HG03571 (cell line): ENCODE measurements at regions not wholly inside any gene's neighbourhood (a gene's known extent, or its start where the extent isn't known, plus 50 kb on each side); places are given as distances from the start of the nearest gene placed in this dataset.
"Not testable (repeated sequence)": the region's sequence is repeated elsewhere in the genome, so short reads cannot be mapped to it uniquely, and the experiment has no call there.

Experiments
- ATAC-seq: cut with Tn5 transposase; IDR thresholded peaks from one replicate; pipeline ENCODE4 v1.9.1; 2021; ENCODE audit not compliant: unreplicated experiment

- ATAC-seq: no peak
Observed at GRCh38 chr6:125423047-125423446, 121.3 kb upstream of the HDDC2 start.

- no peak for ATAC-seq
Observed at GRCh38 chr6:125431971-125432370, 130.2 kb upstream of the HDDC2 start.

- no peak for ATAC-seq
Observed at GRCh38 chr6:125432963-125433362, 131.2 kb upstream of the HDDC2 start.

GRCh38 chr6:125434760-125435159 lies 133.0 kb upstream of the HDDC2 start:
- ATAC-seq: no peak

GRCh38 chr6:125439512-125439911 lies 137.7 kb upstream of the HDDC2 start:
- ATAC-seq: no peak

GRCh38 chr6:125444006-125444923 lies 142.5 kb upstream of the HDDC2 start:
- ATAC-seq: no peak

GRCh38 chr6:125445054-125445453 lies 143.3 kb upstream of the HDDC2 start:
- ATAC-seq: no peak

GRCh38 chr6:125446011-125446410 lies 144.2 kb upstream of the HDDC2 start:
- no peak for ATAC-seq

GRCh38 chr6:125451750-125452149 lies 150.0 kb upstream of the HDDC2 start:
- ATAC-seq: no peak

- no peak for ATAC-seq
Observed at GRCh38 chr6:125453516-125453915, 151.7 kb upstream of the HDDC2 start.

- no peak for ATAC-seq
Observed at GRCh38 chr6:125454351-125454750, 152.6 kb upstream of the HDDC2 start.

- not testable (repeated sequence) for ATAC-seq
Observed at GRCh38 chr6:125458493-125458892, 156.7 kb upstream of the HDDC2 start.

- not testable (repeated sequence) for ATAC-seq
Observed at GRCh38 chr6:125465332-125465731, 163.6 kb upstream of the HDDC2 start.

- ATAC-seq: no peak
Observed at GRCh38 chr6:125469915-125470314, 168.1 kb upstream of the HDDC2 start.

- no peak for ATAC-seq
Observed at GRCh38 chr6:125471667-125472066, 169.9 kb upstream of the HDDC2 start.

GRCh38 chr6:125474061-125474460 lies 172.3 kb upstream of the HDDC2 start:
- ATAC-seq: no peak

- no peak for ATAC-seq
Observed at GRCh38 chr6:125477156-125477555, 175.4 kb upstream of the HDDC2 start.

GRCh38 chr6:125477844-125478243 lies 176.1 kb upstream of the HDDC2 start:
- no peak for ATAC-seq

GRCh38 chr6:125480146-125480545 lies 178.4 kb upstream of the HDDC2 start:
- ATAC-seq: no peak

- ATAC-seq: no peak
Observed at GRCh38 chr6:125480571-125480970, 178.8 kb upstream of the HDDC2 start.

- ATAC-seq: no peak
Observed at GRCh38 chr6:125481056-125481455, 179.3 kb upstream of the HDDC2 start.

- ATAC-seq: no peak
Observed at GRCh38 chr6:125485757-125486156, 184.0 kb upstream of the HDDC2 start.

GRCh38 chr6:125486881-125487280 lies 185.1 kb upstream of the HDDC2 start:
- no peak for ATAC-seq
